Natural killer cell (primary cell): ENCODE measurements at regions not wholly inside any gene's neighbourhood (a gene's known extent, or its start where the extent isn't known, plus 50 kb on each side); places are given as distances from the start of the nearest gene placed in this dataset.
"Not testable (repeated sequence)": the region's sequence is repeated elsewhere in the genome, so short reads cannot be mapped to it uniquely, and the experiment has no call there.

Source experiments
- ATAC-seq, 3 donors: fragments of 150-1000 bp in 2 of 3; fragments of 200-7000 bp in 1 of 3; cut with Tn5 transposase; 1 replicate in 1 of 3; 2 replicates in 2 of 3; pipeline ENCODE4 v1.10.0; 2021; ENCODE audit warnings: mild to moderate bottlenecking in 2 of 3, moderate library complexity in 2 of 3
- DNase-seq, 2 donors: peaks; one replicate each; pipeline versions ENCODE4 v3.0.0 to v3.0.0-alpha.2; 2013 to 2021; ENCODE audit warnings: mixed read lengths in 1 of 2
- H3K27ac ChIP-seq: one replicate; pipeline ENCODE4 v1.5.1; 2013; ENCODE audit warnings: mild to moderate bottlenecking, low read length
- H3K27me3 ChIP-seq: one replicate; pipeline ENCODE4 v1.6.1; 2013; ENCODE audit warnings: low read length; ENCODE audit not compliant: control insufficient read depth, insufficient read depth
- H3K36me3 ChIP-seq: one replicate; pipeline ENCODE4 v1.6.1; 2013; ENCODE audit warnings: low read length; ENCODE audit not compliant: control insufficient read depth, insufficient read depth
- H3K4me1 ChIP-seq: one replicate; pipeline ENCODE4 v1.6.1; 2013; ENCODE audit warnings: low read length; ENCODE audit not compliant: control insufficient read depth, insufficient read depth
- H3K4me3 ChIP-seq: one replicate; pipeline ENCODE4 v1.5.1; 2013; ENCODE audit warnings: low read length
- H3K9me3 ChIP-seq: one replicate; pipeline ENCODE4 v1.6.1; 2013; ENCODE audit warnings: low read length; ENCODE audit not compliant: control insufficient read depth, insufficient read depth
- H3K27ac Mint-ChIP-seq, 2 donors: one replicate each; pipeline ENCODE4 v1.8.0; 2022; ENCODE audit warnings: mild to moderate bottlenecking in 2 of 2, mixed read lengths in 2 of 2, moderate library complexity in 1 of 2
- H3K27me3 Mint-ChIP-seq, 2 donors: one replicate each; pipeline ENCODE4 v1.8.0; 2022; ENCODE audit warnings: low read depth in 2 of 2, mixed read lengths in 2 of 2
- H3K36me3 Mint-ChIP-seq: one replicate; pipeline ENCODE4 v1.8.0; 2022; ENCODE audit warnings: mixed read lengths
- H3K4me1 Mint-ChIP-seq, 2 donors: one replicate each; pipeline ENCODE4 v1.8.0; 2022; ENCODE audit warnings: mixed read lengths in 2 of 2
- H3K4me3 Mint-ChIP-seq: one replicate; pipeline ENCODE4 v1.8.0; 2022; ENCODE audit warnings: mild to moderate bottlenecking, moderate library complexity, mixed read lengths
- H3K9me3 Mint-ChIP-seq, 2 donors: one replicate each; pipeline ENCODE4 v1.8.0; 2022; ENCODE audit warnings: mixed read lengths in 2 of 2
- CTCF ChIP-seq: fragments of 200-600 bp; IDR thresholded peaks from one replicate; pipeline ENCODE4 v1.8.0; 2022; ENCODE audit warnings: antibody characterized with exemption
- WGBS: methylation state at CpG from one replicate; pipeline ENCODE4 v1.1.7; 2013; ENCODE audit warnings: missing lambda C conversion rate; ENCODE audit not compliant: insufficient coverage; 5-methylcytosine and 5-hydroxymethylcytosine counted together
- intact Hi-C: fragments of 100-400 bp; cut with micrococcal nuclease; formaldehyde crosslinking; loops from one replicate; pipeline ENCODE4 v1.14.2; 2022

GRCh38 chr17:30686538-30687479 lies 137.7 kb downstream of the CRLF3 start:
- H3K36me3 Mint-ChIP-seq = not testable (repeated sequence)

GRCh38 chr17:30682280-30682679 lies 142.2 kb downstream of the CRLF3 start:
- intact Hi-C loops, ATAC-seq, H3K4me1 ChIP-seq, H3K27ac ChIP-seq, H3K9me3 Mint-ChIP-seq, H3K9me3 ChIP-seq, H3K27ac Mint-ChIP-seq, H3K4me3 Mint-ChIP-seq, DNase-seq, H3K4me3 ChIP-seq, H3K36me3 Mint-ChIP-seq, H3K36me3 ChIP-seq, H3K27me3 ChIP-seq: not testable (repeated sequence)
- peaks cover 10 to 11% of the 10 kb centered on the region in 2 donors for H3K4me1 Mint-ChIP-seq
- 98% methylated on average over 3 of the region's 4 CpGs for WGBS
- peaks cover 9 to 11% of the 10 kb centered on the region in 2 donors for H3K27me3 Mint-ChIP-seq

More at GRCh38 chr17:30686538-30687479, 137.7 kb downstream of the CRLF3 start:
- H3K27ac ChIP-seq, H3K36me3 ChIP-seq, H3K9me3 ChIP-seq, H3K4me3 ChIP-seq, H3K4me1 ChIP-seq, H3K27me3 Mint-ChIP-seq, intact Hi-C loops, H3K27ac Mint-ChIP-seq, H3K9me3 Mint-ChIP-seq, H3K27me3 ChIP-seq, DNase-seq: not testable (repeated sequence)
- 41% methylated on average over 17 of the region's 28 CpGs for WGBS
- Mint-ChIP-seq H3K4me1 (peaks cover 10 to 12% of the 10 kb centered on the region in 2 donors), H3K4me3 (peak overlapping the region; percentile 29)
- ATAC-seq = peak in 1 of 3 donors; percentile 52

- DNase-seq, H3K9me3 ChIP-seq, H3K27ac ChIP-seq, H3K36me3 ChIP-seq, H3K4me1 Mint-ChIP-seq, H3K4me3 ChIP-seq, intact Hi-C loops, H3K27me3 Mint-ChIP-seq, H3K4me3 Mint-ChIP-seq, H3K36me3 Mint-ChIP-seq, ATAC-seq, H3K9me3 Mint-ChIP-seq, H3K27ac Mint-ChIP-seq, H3K27me3 ChIP-seq, H3K4me1 ChIP-seq: not testable (repeated sequence)
- WGBS = 88% methylated on average over 4 of the region's 5 CpGs
Observed at GRCh38 chr17:30680681-30681080, 143.8 kb downstream of the CRLF3 start.

GRCh38 chr17:30677550-30678249 lies 146.8 kb downstream of the CRLF3 start:
- H3K4me1 ChIP-seq = no peaks in the 10 kb centered on the region

GRCh38 chr17:30675777-30676492 lies 148.6 kb downstream of the CRLF3 start:
- H3K9me3 Mint-ChIP-seq, intact Hi-C loops, H3K36me3 ChIP-seq, H3K4me3 ChIP-seq, DNase-seq, H3K4me3 Mint-ChIP-seq, H3K27me3 Mint-ChIP-seq, ATAC-seq, H3K4me1 Mint-ChIP-seq, H3K36me3 Mint-ChIP-seq, H3K9me3 ChIP-seq, H3K4me1 ChIP-seq, H3K27ac ChIP-seq, H3K27ac Mint-ChIP-seq, H3K27me3 ChIP-seq: not testable (repeated sequence)
- 91% methylated on average over 3 of the region's 3 CpGs for WGBS

More at GRCh38 chr17:30677550-30678249, 146.8 kb downstream of the CRLF3 start:
- Mint-ChIP-seq H3K9me3 (no peaks in the 10 kb centered on the region), H3K4me3 (no peak overlapping the region), H3K27me3 (peaks cover 0 to 3% of the 10 kb centered on the region in 2 donors), H3K36me3 (no peaks in the 10 kb centered on the region), H3K4me1 (no peaks in the 10 kb centered on the region), H3K27ac (no peak overlapping the region)
- ATAC-seq = no peak
- no peak overlapping the region for H3K4me3 ChIP-seq
- 90% methylated on average over 4 of the region's 4 CpGs for WGBS
- H3K9me3 ChIP-seq = no peaks in the 10 kb centered on the region
- no peak for DNase-seq
- no peaks in the 10 kb centered on the region for H3K36me3 ChIP-seq
- H3K27ac ChIP-seq = no peak overlapping the region
- no peak for TF ChIP-seq CTCF
- no peaks in the 10 kb centered on the region for H3K27me3 ChIP-seq
- intact Hi-C loops = no loop called here

- H3K27ac ChIP-seq, H3K36me3 ChIP-seq, H3K27me3 ChIP-seq, H3K9me3 Mint-ChIP-seq, intact Hi-C loops, H3K4me3 ChIP-seq, H3K27me3 Mint-ChIP-seq, H3K4me3 Mint-ChIP-seq, H3K9me3 ChIP-seq, H3K4me1 Mint-ChIP-seq, DNase-seq, H3K36me3 Mint-ChIP-seq, ATAC-seq, H3K4me1 ChIP-seq: not testable (repeated sequence)
- WGBS = 40% methylated on average over 1 of the region's 9 CpGs
- H3K27ac Mint-ChIP-seq = peak overlapping the region in 1 of 2 donors; percentile 71
Observed at GRCh38 chr17:30669217-30669649, 155.3 kb downstream of the CRLF3 start.
